ENCODE measurements at regions not wholly inside any gene's neighbourhood (a gene's known extent, or its start where the extent isn't known, plus 50 kb on each side); places are given as distances from the start of the nearest gene placed in this dataset.

DNA sequence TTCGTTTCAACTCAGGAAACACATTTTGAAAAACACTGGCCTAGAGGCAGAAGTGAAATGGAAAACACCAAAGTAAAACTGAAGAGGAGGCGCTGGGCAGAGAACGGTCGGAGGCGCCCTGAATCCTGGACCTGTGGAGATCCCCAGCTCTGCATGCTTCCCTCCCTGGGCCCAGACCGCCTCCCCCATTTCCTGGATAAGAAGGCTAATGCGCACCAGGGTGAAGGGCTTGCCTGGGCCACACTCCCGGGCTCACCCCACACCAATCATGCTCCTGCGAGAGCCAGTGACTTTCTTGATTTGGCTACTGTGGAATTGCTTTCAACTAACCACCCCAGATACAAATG is 167.1 kb downstream of the CRYBB2 start:
- TF ChIP-seq ZFX (IDR thresholded peaks at IDR 0.05; ENCODE audit: borderline replicate concordance): no peak
- TF ChIP-seq, protein P1, sequence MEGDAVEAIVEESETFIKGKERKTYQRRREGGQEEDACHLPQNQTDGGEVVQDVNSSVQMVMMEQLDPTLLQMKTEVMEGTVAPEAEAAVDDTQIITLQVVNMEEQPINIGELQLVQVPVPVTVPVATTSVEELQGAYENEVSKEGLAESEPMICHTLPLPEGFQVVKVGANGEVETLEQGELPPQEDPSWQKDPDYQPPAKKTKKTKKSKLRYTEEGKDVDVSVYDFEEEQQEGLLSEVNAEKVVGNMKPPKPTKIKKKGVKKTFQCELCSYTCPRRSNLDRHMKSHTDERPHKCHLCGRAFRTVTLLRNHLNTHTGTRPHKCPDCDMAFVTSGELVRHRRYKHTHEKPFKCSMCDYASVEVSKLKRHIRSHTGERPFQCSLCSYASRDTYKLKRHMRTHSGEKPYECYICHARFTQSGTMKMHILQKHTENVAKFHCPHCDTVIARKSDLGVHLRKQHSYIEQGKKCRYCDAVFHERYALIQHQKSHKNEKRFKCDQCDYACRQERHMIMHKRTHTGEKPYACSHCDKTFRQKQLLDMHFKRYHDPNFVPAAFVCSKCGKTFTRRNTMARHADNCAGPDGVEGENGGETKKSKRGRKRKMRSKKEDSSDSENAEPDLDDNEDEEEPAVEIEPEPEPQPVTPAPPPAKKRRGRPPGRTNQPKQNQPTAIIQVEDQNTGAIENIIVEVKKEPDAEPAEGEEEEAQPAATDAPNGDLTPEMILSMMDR (IDR thresholded peaks at IDR 0.05): no peak
- H3K27ac ChIP-seq: no peak overlapping the region

DNA sequence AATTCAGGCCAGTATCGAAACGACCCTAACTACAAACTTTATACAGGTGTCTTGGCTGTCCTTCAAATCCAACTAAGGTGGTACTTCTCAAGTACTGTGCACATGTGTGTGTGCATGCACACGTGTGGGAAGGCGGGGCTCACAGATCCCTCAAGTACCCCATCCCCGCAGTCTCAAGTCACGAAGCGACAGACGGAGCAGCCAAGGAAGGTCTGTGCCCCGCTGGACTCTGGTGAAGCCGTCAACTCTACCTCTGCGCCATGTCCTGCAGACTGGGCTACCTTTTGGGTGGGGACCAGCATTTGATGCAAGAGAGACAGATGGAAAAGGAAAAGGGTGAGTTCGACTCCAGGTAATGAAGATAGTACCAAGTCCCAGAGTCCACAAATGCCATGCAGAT is 169.0 kb downstream of the CRYBB2 start:
- H3K27ac ChIP-seq: no peak overlapping the region
- TF ChIP-seq, protein P1 (IDR thresholded peaks at IDR 0.05): no peak
- TF ChIP-seq ZFX (IDR thresholded peaks at IDR 0.05; ENCODE audit: borderline replicate concordance): no peak

DNA sequence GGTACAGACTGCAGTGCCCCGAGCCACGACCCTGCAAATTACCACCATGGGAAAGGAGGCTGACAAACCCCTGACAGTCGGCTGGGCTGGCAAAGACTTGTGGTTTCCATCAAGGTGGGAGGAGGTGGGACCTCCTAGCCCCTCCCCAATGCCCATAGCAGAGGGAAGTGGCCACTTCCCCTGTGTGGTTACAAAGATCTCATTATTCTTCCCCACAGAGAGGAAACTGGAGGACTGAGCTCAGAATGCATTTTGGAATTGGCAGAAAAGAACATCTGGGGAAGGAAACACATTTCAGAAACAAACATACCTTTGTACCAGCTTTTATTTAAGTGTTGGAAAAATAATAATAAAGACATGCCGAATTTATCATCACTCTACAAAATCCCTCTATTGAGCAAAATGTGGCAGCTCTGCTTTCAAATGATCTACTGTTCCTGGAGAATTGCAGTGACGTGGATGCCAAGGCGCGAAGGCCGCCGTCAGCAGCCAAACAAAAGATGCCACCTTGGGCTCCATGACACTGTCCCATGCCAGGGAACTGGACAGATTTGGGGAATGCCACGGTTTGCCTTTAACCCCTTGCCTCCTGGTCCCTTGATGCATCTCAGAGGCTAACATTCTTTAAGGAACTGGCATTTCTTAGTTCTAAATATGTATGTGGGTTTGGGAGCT is 169.6 kb downstream of the CRYBB2 start:
- H3K27ac ChIP-seq: no peak overlapping the region
- TF ChIP-seq, protein P1 (IDR thresholded peaks at IDR 0.05): no peak
- no peak for TF ChIP-seq ZFX (IDR thresholded peaks at IDR 0.05; ENCODE audit: borderline replicate concordance)

DNA sequence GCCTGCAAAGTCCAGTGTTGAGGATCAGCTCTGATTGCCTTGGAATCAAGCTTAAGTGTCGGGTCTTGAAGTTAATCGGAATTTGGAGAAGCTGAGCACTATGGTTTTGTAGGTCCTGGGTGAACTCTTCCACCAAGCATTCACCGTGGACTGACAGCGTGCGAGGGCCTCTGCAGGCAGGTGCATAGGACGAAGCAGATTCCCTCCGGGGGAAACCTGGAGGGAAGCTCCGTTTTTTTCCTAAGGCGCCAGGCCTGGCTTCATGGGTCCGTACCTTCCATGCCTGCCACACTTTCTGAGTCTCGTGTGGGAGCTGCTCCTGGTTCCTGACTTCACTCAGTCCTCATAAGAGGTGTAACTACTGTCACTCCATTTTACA is 170.1 kb downstream of the CRYBB2 start:
- TF ChIP-seq, protein P1 (IDR thresholded peaks at IDR 0.05): no peak
- no peak overlapping the region for H3K27ac ChIP-seq

DNA sequence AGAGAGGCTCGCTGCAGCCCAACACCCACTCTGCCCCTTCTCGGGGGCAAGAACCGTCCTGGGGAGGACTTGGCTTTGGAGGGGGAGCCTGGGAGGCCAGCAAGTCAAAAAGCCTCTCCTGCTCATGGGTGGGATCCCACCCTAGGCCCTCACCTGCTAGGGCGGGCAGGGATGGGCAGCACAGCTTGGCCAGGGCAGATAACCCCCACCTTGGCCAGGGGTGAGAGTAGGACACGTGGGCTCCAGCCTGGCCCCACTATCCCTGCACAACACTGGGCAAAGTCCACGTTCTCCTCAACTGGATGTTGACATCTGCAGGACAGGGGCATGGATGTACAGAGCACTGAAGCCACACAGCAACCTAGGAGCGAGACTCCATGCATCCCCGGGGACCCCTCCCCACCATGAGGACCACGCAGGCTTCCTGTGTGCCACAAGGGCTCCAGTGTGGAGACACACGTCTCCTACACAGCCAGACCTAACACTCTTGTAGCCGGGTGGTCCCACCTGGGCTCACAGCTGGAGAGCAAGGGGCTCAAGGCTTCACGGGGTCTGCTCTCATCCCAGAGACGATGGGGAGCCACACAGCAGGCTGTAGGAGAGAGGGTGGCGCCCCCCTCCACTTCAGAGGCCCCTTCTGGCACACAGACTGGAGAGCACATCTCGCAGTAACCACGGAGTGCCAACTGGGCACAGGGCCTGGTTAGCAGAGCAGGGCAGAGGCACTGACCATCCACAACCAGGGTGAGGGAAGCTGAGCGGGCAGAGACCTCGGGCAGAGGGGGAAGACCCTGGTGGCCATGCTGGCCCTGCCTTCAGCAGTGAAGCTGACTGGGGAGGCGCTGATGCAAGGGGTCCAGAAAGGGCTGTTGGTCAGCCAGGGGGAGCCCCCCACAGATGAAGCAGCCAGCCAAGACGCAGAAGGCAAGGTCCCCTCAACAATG is 171.1 kb downstream of the CRYBB2 start:
- H3K27ac ChIP-seq: no peak overlapping the region
- no peak for TF ChIP-seq ZFX (IDR thresholded peaks at IDR 0.05; ENCODE audit: borderline replicate concordance)
- TF ChIP-seq, protein P1 (IDR thresholded peaks at IDR 0.05): no peak

DNA sequence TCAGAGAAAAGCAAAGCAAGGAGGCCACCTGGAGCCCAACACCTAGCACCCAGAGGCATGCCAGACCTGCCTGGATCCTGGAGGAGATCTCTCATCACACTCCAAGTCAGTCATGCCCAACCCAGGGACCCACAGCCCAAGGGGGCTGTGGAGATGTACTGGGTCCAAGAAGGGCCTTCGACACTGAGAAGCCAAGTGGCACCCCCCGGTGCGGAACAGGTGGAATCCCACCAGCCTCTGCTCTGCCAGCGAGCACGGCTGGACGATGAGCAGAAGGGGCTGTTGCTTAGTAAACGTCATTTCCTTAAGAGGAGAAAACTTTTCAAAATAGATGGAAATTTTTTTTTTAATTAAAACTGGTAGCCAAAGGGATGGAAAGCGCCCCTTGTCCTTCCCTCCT is 171.9 kb upstream of the GRK3 start:
- TF ChIP-seq, protein P1 (IDR thresholded peaks at IDR 0.05): no peak
- no peak for TF ChIP-seq ZFX (IDR thresholded peaks at IDR 0.05; ENCODE audit: borderline replicate concordance)

More for the DNA sequence above, 171.9 kb upstream of the GRK3 start:
- H3K27ac ChIP-seq: no peak overlapping the region

All from 22Rv1 (cell line).